ENCODE measurements at regions not wholly inside any gene's neighbourhood (a gene's known extent, or its start where the extent isn't known, plus 50 kb on each side); places are given as distances from the start of the nearest gene placed in this dataset.

GRCh38 chr6:160832422-160832821 is 130.4 kb downstream of the PLG start:
- in situ Hi-C loops (cut with MboI; ENCODE audit: low sequenced_read_pairs), result no loop called here
- Histone ChIP-seq H3K14ac (replicated peaks; ENCODE audit: low read depth, low read length) (no peak overlapping the region), H3K56ac (ENCODE audit: extremely low read depth, insufficient read depth, low read length) (no peak overlapping the region), H3K27me3 (ENCODE audit: control insufficient read depth, insufficient read depth, low read length) (no peaks in the 10 kb centered on the region), H3K36me3 (ENCODE audit: control insufficient read depth, insufficient read depth, low read length) (no peaks in the 10 kb centered on the region), H2AFZ (replicated peaks; ENCODE audit: low read length, poor library complexity) (no peak overlapping the region), H3K23ac (ENCODE audit: low read depth, low read length) (no peak overlapping the region), H3K9me1 (ENCODE audit: insufficient read depth, low read length) (no peaks in the 10 kb centered on the region), H3K9ac (ENCODE audit: low read depth, low read length) (no peak overlapping the region), H3K4me1 (ENCODE audit: control insufficient read depth, insufficient read depth, low read length) (no peaks in the 10 kb centered on the region), H2AK5ac (ENCODE audit: low read depth, low read length) (no peak overlapping the region), H3K4ac (ENCODE audit: low read depth, low read length) (no peak overlapping the region), H3K9me3 (ENCODE audit: control insufficient read depth, insufficient read depth, low read length) (0 out of 2 replicates have a peak, but pooled peaks cover 3% of the 10 kb centered on the region), H3K4me3 (ENCODE audit: insufficient read depth, low read depth, low read length) (no peak overlapping the region), H4K20me1 (ENCODE audit: insufficient read depth, low read length) (no peaks in the 10 kb centered on the region), H2BK5ac (ENCODE audit: low read depth, low read length, poor library complexity, severe bottlenecking) (no peak overlapping the region), H2AK9ac (replicated peaks; ENCODE audit: low read depth, low read length, poor library complexity) (no peak overlapping the region), H4K8ac (ENCODE audit: low read depth in 2 of 2, low read length in 2 of 2) (no peak overlapping the region), H2BK20ac (ENCODE audit: low read depth, low read length) (no peak overlapping the region), H4K91ac (ENCODE audit: insufficient read depth, low read depth, low read length) (no peak overlapping the region), H3K27ac (ENCODE audit: insufficient read depth, low read length) (no peak overlapping the region), H2BK15ac (ENCODE audit: low read depth, low read length) (no peak overlapping the region), H4K5ac (ENCODE audit: low read depth, low read length) (no peak overlapping the region), H3K18ac (ENCODE audit: low read depth, low read length) (no peak overlapping the region), H3K79me1 (ENCODE audit: low read depth in 1 of 2, low read length in 2 of 2) (no peaks in the 10 kb centered on the region), H2BK120ac (ENCODE audit: low read depth, low read length) (no peak overlapping the region), H3K4me2 (ENCODE audit: low read depth, low read length) (no peak overlapping the region)
- dilution Hi-C loops (cut with HindIII; ENCODE audit: low sequenced_read_pairs, unreplicated experiment), result no loop called here
- no peak for ATAC-seq (ENCODE audit: low read depth)
- no peak for DNase-seq
- WGBS, 2 experiments (ENCODE audit: extremely low coverage in 2 of 2, insufficient read length in 1 of 2), result no CpG with 5 or more reads among the region's 2 CpGs
- ChIA-PET POLR2A (ENCODE audit: unreplicated experiment) (no interaction called here), CTCF (no interaction called here)
- intact Hi-C loops (cut with micrococcal nuclease), result no loop called here
- BruUV-seq (replicated peaks), result no TSS peak
- no peak for TF ChIP-seq MAZ (IDR thresholded peaks at IDR 0.05; ENCODE audit: borderline replicate concordance, low read depth, low read length)
- TF ChIP-seq RAD21 (IDR thresholded peaks at IDR 0.05; ENCODE audit: low read length), result no peak
- TF ChIP-seq CHD1 (IDR thresholded peaks at IDR 0.05; ENCODE audit: low read depth, low read length), result no peak
- TF ChIP-seq BHLHE40 (IDR thresholded peaks at IDR 0.05; ENCODE audit: low read depth, low read length), result no peak
- no peak for TF ChIP-seq RCOR1 (IDR thresholded peaks at IDR 0.05; ENCODE audit: insufficient replicate concordance, low read length)
- TF ChIP-seq NFE2L2 (IDR thresholded peaks at IDR 0.05; ENCODE audit: low read depth, low read length), result no peak
- TF ChIP-seq POLR2A (IDR thresholded peaks at IDR 0.05; ENCODE audit: low read depth, low read length), result no peak
